ENCODE measurements at regions not wholly inside any gene's neighbourhood (a gene's known extent, or its start where the extent isn't known, plus 50 kb on each side); places are given as distances from the start of the nearest gene placed in this dataset.

- TF ChIP-seq CTCF (IDR thresholded peaks at IDR 0.05) (no peak), POLR2AphosphoS5 (IDR thresholded peaks at IDR 0.05) (no peak)
Measured at GRCh38 chr3:117367861-117368260, 658.3 kb downstream of the TUSC7 start.
